HG03196 (cell line): ENCODE measurements at regions not wholly inside any gene's neighbourhood (a gene's known extent, or its start where the extent isn't known, plus 50 kb on each side); places are given as distances from the start of the nearest gene placed in this dataset.

Experiments used
- ATAC-seq: cut with Tn5 transposase; IDR thresholded peaks from one replicate; pipeline ENCODE4 v1.9.1; 2021; ENCODE audit not compliant: unreplicated experiment

- no peak for ATAC-seq
Observed at GRCh38 chr9:71590362-71590761, 178.0 kb downstream of the CEMIP2 start.

GRCh38 chr9:71589612-71590011, 178.7 kb downstream of the CEMIP2 start:
- no peak for ATAC-seq

- no peak for ATAC-seq
Observed at GRCh38 chr9:71587576-71588362, 180.5 kb downstream of the CEMIP2 start.

GRCh38 chr9:71583792-71584191, 184.5 kb downstream of the CEMIP2 start:
- no peak for ATAC-seq

- ATAC-seq = no peak
Observed at GRCh38 chr9:71582347-71582746, 186.0 kb downstream of the CEMIP2 start.

GRCh38 chr9:71581101-71581500, 187.2 kb downstream of the CEMIP2 start:
- no peak for ATAC-seq

- no peak for ATAC-seq
Observed at GRCh38 chr9:71571186-71571585, 197.1 kb downstream of the CEMIP2 start.

- no peak for ATAC-seq
Observed at GRCh38 chr9:71567890-71568289, 200.4 kb downstream of the CEMIP2 start.

GRCh38 chr9:71562140-71562539, 206.2 kb downstream of the CEMIP2 start:
- no peak for ATAC-seq

GRCh38 chr9:71557310-71557709, 211.0 kb downstream of the CEMIP2 start:
- no peak for ATAC-seq

- ATAC-seq = no peak
Observed at GRCh38 chr9:71552480-71552879, 215.8 kb downstream of the CEMIP2 start.

- peak; percentile 87 for ATAC-seq
Observed at GRCh38 chr9:71549023-71549422, 219.3 kb downstream of the CEMIP2 start.

GRCh38 chr9:71544464-71544863, 223.8 kb downstream of the CEMIP2 start:
- ATAC-seq = no peak

GRCh38 chr9:71541436-71541835, 226.9 kb downstream of the CEMIP2 start:
- no peak for ATAC-seq

- no peak for ATAC-seq
Observed at GRCh38 chr9:71524996-71525580, 243.2 kb downstream of the CEMIP2 start.

GRCh38 chr9:71524516-71524915, 243.8 kb downstream of the CEMIP2 start:
- ATAC-seq = no peak

- ATAC-seq = no peak
Observed at GRCh38 chr9:71521132-71521531, 247.2 kb downstream of the CEMIP2 start.

GRCh38 chr9:71519098-71519696, 249.1 kb downstream of the CEMIP2 start:
- ATAC-seq = no peak

- ATAC-seq = no peak
Observed at GRCh38 chr9:71518045-71518827, 250.1 kb downstream of the CEMIP2 start.

- no peak for ATAC-seq
Observed at GRCh38 chr9:71515626-71516025, 252.7 kb downstream of the CEMIP2 start.

GRCh38 chr9:71515107-71515506, 253.2 kb downstream of the CEMIP2 start:
- no peak for ATAC-seq
